Tibial nerve (tissue), 4 donors: ENCODE measurements at regions not wholly inside any gene's neighbourhood (a gene's known extent, or its start where the extent isn't known, plus 50 kb on each side); places are given as distances from the start of the nearest gene placed in this dataset.
"Not testable (repeated sequence)": the region's sequence is repeated elsewhere in the genome, so short reads cannot be mapped to it uniquely, and the experiment has no call there.

Experiments used
- DNase-seq, 2 donors: peaks; one replicate each; pipeline ENCODE4 v3.0.0-alpha.2; 2019; ENCODE audit warnings: low spot score in 2 of 2
- H3K27ac ChIP-seq, 4 donors: fragments of 200-600 bp; sonication (generic) in 3 of 4; one replicate each; pipeline ENCODE4 v1.5.1; 2017 to 2019; ENCODE audit warnings: mild to moderate bottlenecking in 1 of 4
- H3K27me3 ChIP-seq, 2 donors: fragments of 200-600 bp; sonication (generic) in 1 of 2; one replicate each; pipeline versions ENCODE4 v1.5.1 to v1.6.0; 2017 to 2019
- H3K36me3 ChIP-seq, 3 donors: fragments of 200-600 bp; sonication (generic); one replicate each; pipeline ENCODE4 v1.5.1; 2018 to 2019
- H3K4me1 ChIP-seq, 4 donors: fragments of 200-600 bp; sonication (generic) in 3 of 4; one replicate each; pipeline ENCODE4 v1.5.1; 2017 to 2019
- H3K4me3 ChIP-seq, 4 donors: fragments of 200-600 bp; sonication (generic) in 3 of 4; one replicate each; pipeline ENCODE4 v1.5.1; 2017 to 2019; ENCODE audit warnings: mild to moderate bottlenecking in 1 of 4, moderate library complexity in 1 of 4
- H3K9me3 ChIP-seq, 4 donors: fragments of 200-600 bp; sonication (generic) in 3 of 4; one replicate each; pipeline ENCODE4 v1.5.1; 2017 to 2019
- CTCF ChIP-seq, 5 experiments: fragments of 200-600 bp in 3 of 5; fragments of 450-650 bp in 2 of 5; sonication (generic) in 3 of 5; IDR thresholded peaks; one replicate each; pipeline ENCODE4 v1.5.1; 2016 to 2019; ENCODE audit warnings: antibody characterized with exemption in 5 of 5, mild to moderate bottlenecking in 3 of 5, moderate library complexity in 2 of 5
- EP300 ChIP-seq, 2 donors: sonication (generic); formaldehyde crosslinking; IDR thresholded peaks; one replicate each; pipeline ENCODE4 v1.6.1; 2017; ENCODE audit warnings: antibody characterized with exemption in 2 of 2, mild to moderate bottlenecking in 1 of 2
- POLR2A ChIP-seq, 2 donors: fragments of 450-650 bp; IDR thresholded peaks; one replicate each; pipeline ENCODE4 v1.6.1; 2017; ENCODE audit warnings: antibody characterized with exemption in 2 of 2, mild to moderate bottlenecking in 2 of 2, moderate library complexity in 2 of 2
- WGBS, 2 donors: methylation state at CpG; one replicate each; pipeline ENCODE4 v1.1.5; 2018; 5-methylcytosine and 5-hydroxymethylcytosine counted together

- Histone ChIP-seq H3K36me3 (no peaks in the 10 kb centered on the region), H3K27ac (no peak overlapping the region), H3K4me1 (no peaks in the 10 kb centered on the region), H3K9me3 (peaks cover 0 to 33% (median 0%) of the 10 kb centered on the region in 4 donors), H3K27me3 (no peaks in the 10 kb centered on the region), H3K4me3 (no peak overlapping the region)
- WGBS, 2 donors, result 68 to 70% methylated on average over 90 to 101 of the region's 101 CpGs
- no peak for DNase-seq
- TF ChIP-seq POLR2A (IDR thresholded peaks at IDR 0.05), result no peak
- no peak for TF ChIP-seq EP300 (IDR thresholded peaks at IDR 0.05)
- no peak for TF ChIP-seq CTCF (IDR thresholded peaks at IDR 0.05)
These were observed 1343.6 kb downstream of the TP53TG3F start for GRCh38 chr16:34802848-34803599.

DNA sequence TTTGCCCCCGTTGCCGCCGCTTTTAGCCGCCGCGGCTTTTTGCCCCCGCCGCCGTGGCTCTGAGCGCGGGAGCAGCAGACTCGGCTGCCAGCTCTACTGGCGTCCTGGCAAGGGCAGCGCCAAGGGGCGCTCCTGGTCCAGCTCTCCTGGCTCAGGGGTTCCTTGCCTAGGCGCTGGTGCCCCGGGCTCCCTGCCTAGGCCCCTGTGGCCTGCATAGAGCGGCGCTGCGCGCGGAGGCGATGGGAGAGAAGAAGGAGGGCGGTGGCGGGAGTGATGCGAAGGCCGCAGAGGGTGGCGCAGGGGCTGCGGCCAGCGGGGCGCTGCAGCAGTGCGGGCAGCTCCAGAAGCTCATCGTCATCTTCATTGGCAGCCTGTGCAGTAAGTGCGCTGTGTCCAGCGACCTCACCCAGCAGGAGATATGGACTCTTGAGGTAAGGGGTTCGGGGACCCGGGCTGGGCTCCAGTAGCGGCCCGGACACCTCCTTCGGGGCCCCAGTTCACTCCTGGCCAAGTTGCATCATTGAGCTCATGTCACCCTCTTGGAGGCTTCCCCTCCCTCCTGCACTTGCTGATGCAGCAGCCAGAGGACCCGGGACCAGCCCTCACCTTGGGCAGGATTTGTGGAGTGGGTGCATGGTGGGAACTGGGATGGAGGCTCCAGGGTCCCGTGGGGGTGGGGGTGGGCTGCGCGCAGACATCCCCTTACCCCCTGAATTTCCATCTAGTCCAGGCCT, 1344.4 kb downstream of the TP53TG3F start:
- Histone ChIP-seq H3K27me3 (no peaks in the 10 kb centered on the region), H3K36me3 (no peaks in the 10 kb centered on the region), H3K27ac (no peak overlapping the region), H3K4me3 (no peak overlapping the region), H3K4me1 (no peaks in the 10 kb centered on the region), H3K9me3 (peaks cover 0 to 38% (median 0%) of the 10 kb centered on the region in 4 donors)
- TF ChIP-seq EP300 (IDR thresholded peaks at IDR 0.05) (no peak), POLR2A (IDR thresholded peaks at IDR 0.05) (no peak), CTCF (IDR thresholded peaks at IDR 0.05) (no peak)
- WGBS, 2 donors, result 66 to 69% methylated on average over 40 to 41 of the region's 44 CpGs
- DNase-seq, result no peak

GRCh38 chr16:34806992-34807644, 1347.7 kb downstream of the TP53TG3F start:
- WGBS, 2 donors, result 41 to 51% methylated on average over 1 of the region's 1 CpG

DNA sequence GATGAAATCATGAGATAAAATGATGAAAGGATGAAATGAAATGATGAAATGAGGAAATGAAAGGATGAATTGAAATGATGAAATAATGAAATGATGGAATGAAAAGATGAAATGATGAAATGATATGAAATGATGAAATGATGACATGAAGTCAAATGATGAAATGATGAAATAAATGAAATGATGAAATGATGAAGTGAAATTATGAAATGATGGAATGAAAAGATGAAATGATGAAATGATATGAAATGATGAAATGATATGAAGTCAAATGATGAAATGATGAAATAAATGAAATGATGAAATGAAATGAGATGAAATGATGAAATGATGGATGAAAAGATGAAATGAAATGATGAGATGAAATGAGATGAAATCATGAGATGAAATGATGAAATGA, 1348.4 kb downstream of the TP53TG3F start:
- H3K27me3 ChIP-seq, DNase-seq, H3K4me3 ChIP-seq, H3K27ac ChIP-seq, H3K4me1 ChIP-seq, H3K36me3 ChIP-seq: not testable (repeated sequence)
- H3K9me3 ChIP-seq, result peaks cover 0 to 33% (median 0%) of the 10 kb centered on the region in 4 donors

More at GRCh38 chr16:34806992-34807644, 1347.7 kb downstream of the TP53TG3F start:
- not testable (repeated sequence) for H3K4me3 ChIP-seq, DNase-seq, H3K27ac ChIP-seq, H3K36me3 ChIP-seq, H3K27me3 ChIP-seq, H3K4me1 ChIP-seq
- H3K9me3 ChIP-seq, result peaks cover 0 to 40% (median 0%) of the 10 kb centered on the region in 4 donors

DNA sequence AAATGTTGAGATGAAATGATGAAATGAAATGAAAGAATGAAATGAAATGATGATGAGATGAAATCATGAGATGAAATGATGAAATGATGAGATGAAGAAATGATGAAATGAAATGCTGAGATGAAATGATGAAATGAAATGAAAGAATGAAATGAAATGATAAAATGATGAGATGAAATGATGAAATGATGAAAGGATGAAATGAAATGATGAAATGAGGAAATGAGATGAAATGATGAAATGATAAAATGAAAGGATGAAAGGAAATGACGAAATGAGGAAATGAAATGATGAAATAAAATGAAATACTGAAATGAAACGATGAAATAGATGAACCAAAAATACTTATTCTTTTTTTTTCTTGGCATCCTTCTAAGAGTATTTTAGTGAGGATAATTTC, 1349.1 kb downstream of the TP53TG3F start:
- H3K9me3 ChIP-seq, result peaks cover 0 to 26% (median 0%) of the 10 kb centered on the region in 4 donors
- not testable (repeated sequence) for H3K4me1 ChIP-seq
- 42 to 45% methylated on average over 2 of the region's 2 CpGs for WGBS, 2 donors

More for the DNA sequence above, 1349.1 kb downstream of the TP53TG3F start:
- not testable (repeated sequence) for H3K4me3 ChIP-seq, H3K36me3 ChIP-seq, H3K27me3 ChIP-seq, H3K27ac ChIP-seq, DNase-seq
